Ecto neural progenitor cell (in vitro differentiated cells): ENCODE measurements at regions not wholly inside any gene's neighbourhood (a gene's known extent, or its start where the extent isn't known, plus 50 kb on each side); places are given as distances from the start of the nearest gene placed in this dataset.
"Not testable (repeated sequence)": the region's sequence is repeated elsewhere in the genome, so short reads cannot be mapped to it uniquely, and the experiment has no call there.

ENCODE experiments used
- DNase-seq: peaks from one replicate; pipeline ENCODE4 v3.0.0-alpha.2; 2018; ENCODE audit warnings: low spot score

DNA sequence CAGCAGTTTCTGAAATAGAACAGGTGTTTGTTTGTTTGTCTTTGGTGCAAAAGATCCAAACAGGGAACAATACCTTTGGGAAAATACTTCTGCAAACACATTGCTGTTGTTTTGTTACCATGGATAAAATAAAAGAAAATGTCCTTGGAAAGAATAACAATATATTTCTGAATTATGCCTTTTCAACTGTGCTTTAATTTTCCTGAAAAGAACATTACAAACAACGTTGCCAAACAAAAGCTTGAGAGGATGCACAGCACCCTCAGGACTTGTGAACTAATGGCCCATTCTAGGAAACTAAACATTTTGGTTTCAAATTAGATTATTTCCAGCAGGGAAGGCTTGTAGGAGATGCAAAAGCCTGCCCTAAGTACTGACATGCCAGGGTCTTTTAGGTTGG, 967.2 kb downstream of the TLE4 start:
- no peak for DNase-seq

DNA sequence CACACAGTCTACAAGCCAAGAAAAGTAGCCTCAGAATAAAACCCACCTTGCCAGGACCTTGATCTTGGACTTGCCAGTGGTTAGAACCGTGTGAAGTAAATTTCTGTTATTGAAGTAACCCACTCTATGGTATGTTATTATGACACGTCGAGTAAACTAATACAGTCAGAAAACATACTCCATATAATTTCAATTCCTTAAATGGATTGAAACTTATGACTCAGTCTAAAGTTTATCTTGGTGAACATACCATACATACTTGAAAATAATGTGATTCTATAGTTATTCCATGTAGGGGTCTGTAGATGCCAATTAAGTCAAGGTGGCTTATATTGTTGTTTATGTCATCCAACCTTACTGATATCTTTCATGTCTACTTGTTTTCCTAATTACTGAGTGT, 950.7 kb downstream of the TLE4 start:
- no peak for DNase-seq

DNA sequence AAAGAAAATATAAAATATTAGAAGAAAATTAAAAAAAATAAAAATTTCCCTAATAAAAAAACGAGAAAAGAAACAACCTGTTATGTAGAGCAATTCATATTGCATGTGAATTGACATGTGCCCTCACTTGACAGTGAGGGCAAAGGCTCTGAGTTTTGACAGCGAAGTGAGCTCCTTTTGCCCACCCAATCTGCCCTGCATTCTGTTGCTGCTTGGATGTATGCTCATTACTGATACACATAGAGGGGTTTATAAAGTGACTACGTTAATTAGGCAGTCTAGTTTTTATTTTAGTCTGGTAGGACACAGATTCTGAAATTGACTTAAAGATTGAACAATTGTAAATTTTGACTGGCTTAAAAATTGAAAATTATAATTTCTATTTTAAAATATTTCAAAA, 949.4 kb downstream of the TLE4 start:
- no peak for DNase-seq

DNA sequence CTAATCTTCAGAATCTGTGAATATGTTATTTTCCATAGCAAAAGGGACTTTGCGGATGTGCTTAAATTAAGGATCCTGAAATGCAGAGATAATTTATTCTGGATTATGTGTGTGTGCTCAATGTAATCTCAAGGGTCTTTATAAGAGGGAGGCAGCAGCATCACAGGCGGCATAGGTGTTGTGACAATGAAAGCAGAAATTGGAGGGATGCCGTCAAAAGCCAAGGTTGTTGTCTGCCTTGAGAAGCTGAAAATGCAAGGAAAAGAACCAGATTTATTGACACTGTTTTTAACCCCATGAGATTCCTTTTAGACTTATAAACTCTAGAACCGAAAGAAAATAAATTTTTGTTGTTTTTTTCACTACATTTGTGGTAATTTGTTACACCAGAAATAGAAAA, 948.5 kb downstream of the TLE4 start:
- no peak for DNase-seq

DNA sequence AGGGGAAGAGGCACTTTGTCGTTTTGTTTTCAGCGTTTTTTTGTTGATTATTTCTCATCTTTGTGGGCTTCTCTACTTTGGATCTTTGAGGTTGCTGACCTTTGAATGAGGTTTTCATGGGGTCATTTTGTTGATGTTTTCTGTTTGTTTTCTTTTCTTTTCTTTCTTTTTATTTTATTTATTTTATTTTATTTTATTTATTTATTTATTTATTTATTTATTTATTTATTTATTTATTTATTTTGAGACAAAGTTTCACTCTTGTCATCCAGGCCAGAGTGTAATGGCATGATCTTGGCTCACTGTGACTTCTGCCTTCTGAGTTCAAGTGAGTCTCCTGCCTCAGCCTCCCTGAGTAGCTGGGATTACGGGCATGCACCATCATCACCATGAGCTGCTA, 946.7 kb downstream of the TLE4 start:
- DNase-seq = no peak

DNA sequence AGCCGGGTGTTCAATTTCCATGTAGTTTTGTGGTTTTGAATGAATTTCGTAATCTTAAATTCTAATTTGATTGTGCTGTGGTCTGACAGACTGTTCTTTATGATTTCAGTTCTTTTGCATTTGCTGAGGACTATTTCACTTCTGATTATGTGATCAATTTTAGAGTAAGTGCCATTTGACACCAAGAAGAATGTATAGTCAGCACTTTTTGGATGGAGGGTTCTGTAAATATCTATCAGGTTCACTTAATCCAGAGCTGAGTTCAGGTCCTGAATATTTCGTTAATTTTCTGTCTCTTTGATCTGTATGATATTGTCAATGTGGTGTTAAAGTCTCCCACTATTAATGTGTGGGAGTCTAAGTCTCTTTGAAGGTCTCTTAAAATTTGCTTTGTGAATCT, 944.9 kb downstream of the TLE4 start:
- no peak for DNase-seq

DNA sequence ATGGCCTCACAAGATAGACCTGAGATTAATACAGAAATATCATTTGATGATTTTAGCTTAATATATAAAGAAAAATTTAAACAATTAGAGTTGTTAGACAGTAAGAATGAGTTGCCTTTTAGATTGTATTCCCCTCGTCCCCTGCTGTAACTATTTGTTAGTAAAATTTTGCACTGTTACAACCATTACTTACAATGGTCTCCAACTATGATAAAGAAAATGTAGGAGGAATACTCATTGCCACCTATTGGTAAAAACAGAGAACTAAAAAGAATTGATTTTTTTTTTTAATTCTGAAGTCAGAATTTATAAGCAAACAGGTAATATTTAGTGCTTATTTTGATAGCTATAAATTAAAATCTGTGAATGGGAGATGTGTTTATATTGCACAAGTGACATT, 937.6 kb downstream of the TLE4 start:
- no peak for DNase-seq

DNA sequence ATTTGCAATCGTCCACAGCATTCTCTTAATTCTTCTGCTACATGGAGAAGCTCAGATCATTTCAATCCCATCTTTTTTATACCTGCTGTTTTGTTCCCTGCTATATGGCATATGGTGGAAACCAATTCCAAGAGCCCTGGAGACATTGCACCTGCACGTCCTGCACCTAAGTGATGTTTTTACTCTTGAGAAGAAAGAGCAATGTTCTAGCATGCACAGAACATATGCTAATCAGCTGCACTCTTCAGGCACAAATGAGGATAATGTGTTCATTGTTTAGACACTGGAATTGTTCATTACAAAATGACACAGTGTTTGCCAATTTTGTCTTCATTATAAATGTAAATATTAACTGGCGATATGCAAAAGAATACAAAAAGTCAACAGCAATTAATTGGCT, 935.8 kb downstream of the TLE4 start:
- DNase-seq = no peak

DNA sequence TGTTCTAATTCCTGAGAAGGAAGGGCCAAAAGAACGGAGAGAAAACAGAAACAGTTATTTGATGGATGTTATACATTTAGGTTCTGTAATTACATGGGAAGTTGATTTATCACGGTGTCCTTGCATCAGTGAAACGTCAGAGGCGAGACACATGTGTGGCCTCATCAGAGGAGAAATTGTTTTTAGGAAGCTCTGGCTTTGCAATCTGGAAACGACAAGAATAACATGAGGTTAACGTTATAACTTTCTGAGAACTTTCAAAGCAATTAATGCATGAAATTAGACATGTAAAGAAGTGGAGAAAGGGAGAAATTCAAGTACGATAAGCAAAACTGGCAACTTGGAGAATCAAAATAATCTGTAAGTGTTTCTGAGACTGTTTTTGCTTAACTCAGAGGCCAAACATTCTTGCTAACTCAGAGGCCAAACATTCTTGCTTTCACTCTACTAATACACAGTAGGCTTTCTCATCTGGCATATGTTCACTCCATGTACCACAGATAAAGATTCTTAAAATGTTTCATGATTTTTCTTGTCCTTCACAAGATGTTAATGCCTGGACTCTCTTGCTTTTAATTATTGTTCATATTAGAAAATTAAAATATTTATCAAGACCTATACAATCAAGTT, 933.0 kb downstream of the TLE4 start:
- no peak for DNase-seq

DNA sequence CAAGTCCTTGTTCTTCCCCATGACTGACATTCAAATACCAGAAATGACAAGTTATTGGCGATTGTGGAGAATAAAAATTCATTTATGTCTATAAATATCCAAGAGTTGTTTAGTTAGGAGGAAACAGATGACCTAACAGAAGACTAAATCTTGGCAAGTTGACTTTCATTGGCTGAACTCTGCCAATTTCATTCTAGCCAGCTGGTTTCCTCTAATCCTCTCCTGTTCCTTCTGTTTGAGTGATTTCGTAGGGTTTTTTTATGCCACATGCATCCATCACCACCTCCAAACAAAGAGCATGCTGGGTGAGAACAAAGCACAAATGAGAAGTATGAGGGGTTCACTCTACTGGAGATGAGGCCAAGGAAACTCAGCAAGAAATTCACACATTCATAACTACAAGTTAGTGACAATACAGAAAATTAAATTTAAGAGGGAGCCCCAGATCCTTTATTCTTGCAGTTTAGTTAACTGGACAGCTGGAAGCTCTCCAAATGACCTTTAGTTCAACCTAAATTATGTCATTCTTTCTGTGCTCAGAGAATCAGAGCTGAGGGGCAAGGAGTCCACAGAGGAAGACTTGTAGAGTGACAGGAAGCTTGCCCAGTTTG, 932.0 kb downstream of the TLE4 start:
- DNase-seq = no peak

DNA sequence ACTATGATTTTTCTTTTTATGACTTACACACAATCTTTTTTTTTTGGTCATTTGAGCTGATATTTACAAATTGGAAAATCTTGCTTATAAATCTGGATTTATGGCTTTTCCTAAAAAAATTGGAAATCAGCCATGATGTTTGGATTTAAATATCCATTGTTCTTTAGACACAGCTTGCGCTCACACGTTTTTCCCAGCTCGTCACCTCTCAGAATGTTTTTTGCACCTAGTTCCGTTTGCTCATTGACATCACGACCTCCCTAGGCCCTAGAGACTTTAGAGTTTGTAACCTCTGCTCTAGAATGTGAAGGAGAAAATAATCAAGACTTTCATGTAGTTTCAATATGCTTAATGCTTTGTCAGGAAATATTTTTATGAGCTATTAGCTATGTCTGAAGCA, 930.5 kb downstream of the TLE4 start:
- no peak for DNase-seq

DNA sequence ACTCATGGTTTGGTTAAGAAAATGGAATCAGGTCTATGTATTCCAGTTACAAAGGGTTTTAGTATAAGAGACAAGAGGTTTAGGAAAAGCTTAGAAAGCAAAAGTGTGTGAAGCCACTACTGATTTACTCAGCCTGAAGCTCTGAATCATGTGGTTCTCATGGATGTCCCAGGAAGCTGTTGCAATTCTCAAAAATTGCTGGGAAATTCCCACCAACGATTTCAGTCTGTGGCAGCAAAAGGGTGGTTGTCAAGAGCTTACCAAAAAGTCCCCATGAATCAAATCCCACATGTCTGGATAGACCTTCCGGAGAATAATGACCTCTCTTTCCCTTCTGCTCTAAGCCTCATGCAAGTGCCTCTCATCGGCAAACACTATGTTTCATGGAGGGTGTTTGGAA, 929.9 kb downstream of the TLE4 start:
- DNase-seq = no peak

DNA sequence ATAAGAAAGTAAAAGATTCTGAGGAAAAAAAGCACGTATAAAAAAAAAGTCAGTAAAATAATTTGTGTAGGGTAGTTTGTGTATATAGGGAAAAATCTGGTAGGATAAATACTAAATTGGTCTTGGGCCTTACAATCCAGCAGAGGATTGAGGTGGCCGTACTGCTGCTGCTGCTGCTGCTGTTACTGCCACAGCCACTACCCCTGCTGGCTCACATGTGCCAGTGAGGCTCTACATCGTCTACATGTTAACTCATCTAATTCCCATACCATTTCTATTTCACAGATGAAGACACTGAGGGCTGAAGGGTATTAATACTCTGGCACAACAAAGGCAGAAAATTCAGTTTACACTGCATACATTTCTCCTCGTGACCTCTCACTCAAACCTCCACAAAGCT, 928.5 kb downstream of the TLE4 start:
- no peak for DNase-seq

DNA sequence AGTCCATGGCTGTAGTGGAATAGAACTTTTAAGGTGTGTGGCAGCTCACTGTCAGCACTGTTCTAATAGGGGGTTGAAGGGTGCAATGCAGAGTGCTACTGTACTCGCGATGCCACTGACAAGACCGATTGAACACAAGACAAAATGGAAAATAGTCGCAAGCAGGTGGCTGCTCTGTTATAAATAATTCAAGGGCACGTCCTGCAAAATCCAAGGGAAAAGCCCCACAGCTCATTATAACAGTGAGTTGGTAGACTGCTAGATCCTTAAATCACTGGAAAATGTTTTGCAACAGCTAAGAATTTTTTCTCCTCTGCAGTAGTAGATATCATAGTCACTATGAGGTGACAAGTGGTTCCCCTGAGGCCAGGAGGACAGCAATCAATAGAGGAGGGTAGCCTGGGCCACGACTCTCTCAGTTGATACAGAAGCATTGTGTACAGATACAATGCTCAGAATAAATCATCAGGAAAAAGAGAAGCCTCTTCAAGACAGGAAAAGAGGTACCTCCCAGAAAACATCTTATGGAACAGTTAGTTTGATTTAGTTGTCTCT, 926.3 kb downstream of the TLE4 start:
- no peak for DNase-seq

DNA sequence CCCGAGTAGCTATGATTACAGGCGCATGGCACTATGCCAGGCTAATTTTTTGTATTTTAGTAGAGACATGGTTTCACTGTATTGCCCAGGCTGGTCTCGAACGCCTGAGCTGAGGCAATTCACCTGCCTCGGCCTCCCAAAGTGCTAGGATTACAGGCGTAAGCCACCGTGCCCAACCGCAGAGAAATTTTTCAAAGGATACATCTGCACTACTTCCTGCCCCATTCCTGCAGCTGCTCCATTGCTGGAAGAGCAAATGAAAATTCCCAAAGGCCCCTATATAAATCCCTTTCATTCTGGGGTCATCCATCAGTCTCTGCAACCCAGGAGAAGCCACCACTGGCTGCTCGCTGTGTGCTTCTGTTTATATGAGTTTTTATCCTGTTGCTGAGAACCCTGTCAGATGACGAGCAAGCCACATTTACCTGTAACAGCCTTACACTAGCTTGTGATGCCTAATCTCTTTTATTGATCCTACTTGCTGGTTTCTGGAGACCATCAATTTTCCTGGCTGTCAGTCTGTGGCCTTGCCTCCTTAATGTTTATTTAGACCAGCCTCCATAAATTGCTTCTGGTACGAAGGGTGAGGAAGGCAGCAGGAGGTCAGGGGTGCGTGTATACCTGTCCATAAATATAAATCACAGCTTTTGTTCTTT, 925.3 kb downstream of the TLE4 start:
- no peak for DNase-seq

DNA sequence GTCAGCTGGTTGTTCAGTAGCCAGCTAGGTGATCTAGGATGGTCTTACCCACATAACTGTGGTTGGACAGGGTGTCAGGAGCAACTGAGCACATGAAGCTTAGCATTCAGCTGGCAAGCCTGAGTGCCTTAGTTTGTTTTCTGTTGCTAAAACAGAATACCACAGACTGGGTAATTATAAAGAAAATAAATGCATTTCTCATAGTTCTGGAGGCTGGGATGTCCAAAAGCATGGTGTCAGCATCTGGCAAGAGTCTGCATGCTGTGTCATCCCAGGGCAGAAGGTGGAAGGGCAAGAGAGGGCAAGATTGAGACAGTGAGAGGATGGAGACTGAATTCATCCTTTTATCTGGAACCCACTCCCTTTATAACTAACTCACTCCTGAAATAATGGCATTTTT, 921.5 kb downstream of the TLE4 start:
- no peak for DNase-seq

DNA sequence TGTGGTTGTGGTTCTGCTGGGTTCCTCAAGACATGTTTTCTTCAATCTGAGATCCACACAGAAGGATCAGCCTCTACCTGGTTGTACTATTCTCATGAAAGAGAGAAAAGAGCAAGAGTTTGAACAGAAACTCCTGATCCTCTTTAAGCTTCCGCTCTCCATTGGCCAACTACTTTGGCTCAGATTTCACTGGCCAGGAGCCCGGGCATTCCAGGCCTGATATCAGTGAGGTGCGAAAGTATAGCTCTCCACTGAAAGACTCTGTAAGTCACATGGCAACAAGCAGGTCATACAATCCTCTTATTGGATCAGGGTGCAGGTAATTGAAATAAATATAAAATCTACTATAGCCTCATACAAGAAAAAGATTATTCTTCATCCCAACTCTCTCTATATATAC, 920.5 kb downstream of the TLE4 start:
- DNase-seq = no peak

DNA sequence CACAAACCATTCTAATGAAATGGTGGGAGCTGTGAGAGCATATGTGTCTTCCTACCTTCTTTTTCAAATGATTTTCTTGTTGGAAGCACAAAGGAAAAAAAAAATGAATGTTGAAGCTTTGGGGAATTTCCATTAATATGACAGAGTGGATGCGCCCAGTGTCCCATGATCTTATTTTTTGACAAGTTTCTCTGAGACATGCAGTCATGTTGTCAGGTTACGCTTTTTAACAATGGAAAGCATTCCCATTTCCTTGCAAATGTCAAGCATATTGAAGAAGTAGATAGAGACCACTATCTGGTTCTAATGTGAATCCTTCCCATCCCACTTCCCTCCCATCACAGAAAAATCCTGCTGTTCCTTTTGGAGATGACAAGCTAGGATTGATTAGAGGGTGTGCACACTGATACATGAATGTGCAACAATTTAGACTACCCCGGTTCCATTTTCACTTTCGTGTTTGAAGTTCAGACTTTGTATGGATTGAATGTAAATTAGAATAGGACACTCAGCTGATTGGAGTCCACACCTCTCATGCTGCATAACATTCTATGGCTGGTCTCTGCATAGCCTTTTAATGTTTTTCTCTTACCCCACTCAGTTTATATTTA, 919.4 kb downstream of the TLE4 start:
- DNase-seq = no peak

DNA sequence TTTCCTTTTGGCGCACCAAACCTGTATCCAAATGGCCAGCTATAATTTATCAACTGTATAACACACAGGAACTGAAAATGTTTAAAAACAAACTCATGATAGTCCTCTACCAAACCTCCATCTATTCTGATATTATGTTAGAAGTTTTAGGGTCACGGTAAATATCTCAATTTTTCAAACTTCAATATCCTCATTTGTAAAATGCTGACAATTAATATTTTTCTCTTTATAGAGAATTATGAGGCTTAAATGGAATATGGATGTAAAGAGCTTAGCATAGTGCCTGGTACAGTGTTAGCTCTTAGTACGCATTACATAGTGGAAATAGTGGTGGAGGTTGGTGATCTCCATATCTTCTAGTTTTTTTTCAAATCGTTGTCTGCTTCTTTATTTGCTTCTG, 917.6 kb downstream of the TLE4 start:
- DNase-seq = no peak

DNA sequence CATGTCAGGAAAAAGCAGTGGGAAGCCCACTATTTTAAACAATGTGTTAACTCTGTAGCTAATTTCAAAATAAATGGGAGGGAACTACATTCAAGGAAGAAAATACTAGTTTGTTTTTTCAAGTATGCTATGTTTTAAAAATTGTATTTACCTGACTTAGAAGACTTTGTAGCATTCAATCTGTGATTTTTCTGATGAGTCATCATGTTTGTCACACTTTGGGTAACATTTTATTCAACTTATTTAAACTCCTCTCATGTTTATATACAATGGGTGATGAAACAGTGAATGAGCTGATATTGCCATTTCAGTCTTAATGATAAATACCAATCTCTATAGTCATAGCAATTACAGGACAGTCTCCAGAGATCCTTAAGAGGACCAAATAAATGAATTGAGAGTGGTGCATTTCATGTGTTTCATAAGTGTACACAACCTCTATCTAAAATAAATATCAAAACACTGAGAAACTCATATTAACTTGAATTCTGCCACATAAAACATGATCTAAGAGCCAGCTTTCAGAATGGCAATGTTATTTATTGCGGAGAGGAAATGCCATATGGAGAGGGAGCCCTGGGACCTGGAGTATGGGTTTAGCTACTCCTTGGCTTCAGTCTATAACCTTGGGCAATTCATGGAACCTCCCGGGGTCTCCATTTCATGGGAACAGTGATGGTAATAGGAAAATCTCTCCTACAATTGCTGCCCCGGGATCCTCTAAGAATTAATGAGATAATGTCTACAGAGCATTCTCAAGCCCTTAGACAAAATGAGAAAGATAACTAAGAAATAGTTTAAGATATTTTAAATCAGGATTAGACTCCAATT, 913.9 kb downstream of the TLE4 start:
- no peak for DNase-seq

DNA sequence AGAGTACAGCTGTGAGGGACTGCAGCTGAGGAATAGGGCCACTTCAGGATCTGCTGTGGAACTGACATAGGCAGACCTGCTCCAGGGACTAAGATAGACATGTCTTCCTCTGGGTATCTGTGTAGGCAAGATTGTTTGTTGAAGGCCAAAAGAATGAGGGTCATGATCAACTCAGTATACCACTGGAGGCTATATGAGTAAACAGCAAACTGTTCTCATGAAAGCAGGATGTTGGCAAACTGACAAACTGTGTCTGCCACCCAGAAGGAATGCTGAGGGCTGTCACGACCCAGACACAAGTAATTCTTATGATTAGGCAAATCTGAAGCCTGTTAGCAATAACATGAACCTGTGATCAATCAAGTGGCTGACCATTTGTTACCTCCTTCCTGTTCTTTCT, 910.5 kb downstream of the TLE4 start:
- not testable (repeated sequence) for DNase-seq

DNA sequence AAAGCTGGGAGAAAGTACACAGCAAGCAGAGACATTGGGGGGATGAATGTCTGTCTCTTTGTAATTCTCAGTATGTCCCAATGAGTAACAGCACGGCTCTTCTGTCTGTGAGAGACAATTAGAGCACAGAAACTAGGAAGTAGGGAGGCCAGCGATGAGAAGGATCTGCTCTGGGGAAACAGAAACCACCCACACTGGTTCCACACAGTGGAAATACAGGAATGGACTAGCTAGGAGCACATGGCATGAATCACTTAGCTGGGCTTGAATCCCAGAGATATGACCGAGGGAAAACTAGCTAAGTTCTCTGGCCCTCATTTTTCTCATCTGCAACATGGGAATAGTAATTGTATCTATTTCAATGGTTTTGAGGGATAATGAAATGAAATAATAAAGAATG, 895.9 kb downstream of the TLE4 start:
- no peak for DNase-seq
